ENCODE measurements at regions not wholly inside any gene's neighbourhood (a gene's known extent, or its start where the extent isn't known, plus 50 kb on each side); places are given as distances from the start of the nearest gene placed in this dataset.

DNA sequence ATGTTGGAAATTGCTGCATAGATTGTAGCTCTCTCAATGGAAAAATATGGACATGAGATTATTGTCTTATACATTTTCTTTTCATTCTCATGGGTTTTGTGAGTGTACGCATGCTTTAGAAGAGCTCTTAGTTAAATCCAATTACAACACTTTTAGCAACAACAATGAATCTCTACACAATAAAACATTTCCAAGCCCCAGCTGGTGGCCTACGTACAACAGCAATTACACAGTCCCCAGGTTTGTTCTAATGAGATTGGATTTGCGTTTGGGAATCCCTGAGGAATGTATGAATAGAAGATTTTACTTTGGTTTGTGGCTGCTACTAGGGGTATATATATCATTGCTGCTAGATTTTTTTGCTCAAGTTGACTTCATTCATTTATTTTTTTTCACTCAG, 98.6 kb downstream of the FHDC1 start:
- no peak overlapping the region for H3K4me3 ChIP-seq (ENCODE audit: low read depth, low read length)
- DNase-seq (ENCODE audit: low read depth): no peak
- TF ChIP-seq, protein P1, sequence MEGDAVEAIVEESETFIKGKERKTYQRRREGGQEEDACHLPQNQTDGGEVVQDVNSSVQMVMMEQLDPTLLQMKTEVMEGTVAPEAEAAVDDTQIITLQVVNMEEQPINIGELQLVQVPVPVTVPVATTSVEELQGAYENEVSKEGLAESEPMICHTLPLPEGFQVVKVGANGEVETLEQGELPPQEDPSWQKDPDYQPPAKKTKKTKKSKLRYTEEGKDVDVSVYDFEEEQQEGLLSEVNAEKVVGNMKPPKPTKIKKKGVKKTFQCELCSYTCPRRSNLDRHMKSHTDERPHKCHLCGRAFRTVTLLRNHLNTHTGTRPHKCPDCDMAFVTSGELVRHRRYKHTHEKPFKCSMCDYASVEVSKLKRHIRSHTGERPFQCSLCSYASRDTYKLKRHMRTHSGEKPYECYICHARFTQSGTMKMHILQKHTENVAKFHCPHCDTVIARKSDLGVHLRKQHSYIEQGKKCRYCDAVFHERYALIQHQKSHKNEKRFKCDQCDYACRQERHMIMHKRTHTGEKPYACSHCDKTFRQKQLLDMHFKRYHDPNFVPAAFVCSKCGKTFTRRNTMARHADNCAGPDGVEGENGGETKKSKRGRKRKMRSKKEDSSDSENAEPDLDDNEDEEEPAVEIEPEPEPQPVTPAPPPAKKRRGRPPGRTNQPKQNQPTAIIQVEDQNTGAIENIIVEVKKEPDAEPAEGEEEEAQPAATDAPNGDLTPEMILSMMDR (conservative IDR thresholded peaks at IDR 0.05; ENCODE audit: low read depth, low read length): no peak

DNA sequence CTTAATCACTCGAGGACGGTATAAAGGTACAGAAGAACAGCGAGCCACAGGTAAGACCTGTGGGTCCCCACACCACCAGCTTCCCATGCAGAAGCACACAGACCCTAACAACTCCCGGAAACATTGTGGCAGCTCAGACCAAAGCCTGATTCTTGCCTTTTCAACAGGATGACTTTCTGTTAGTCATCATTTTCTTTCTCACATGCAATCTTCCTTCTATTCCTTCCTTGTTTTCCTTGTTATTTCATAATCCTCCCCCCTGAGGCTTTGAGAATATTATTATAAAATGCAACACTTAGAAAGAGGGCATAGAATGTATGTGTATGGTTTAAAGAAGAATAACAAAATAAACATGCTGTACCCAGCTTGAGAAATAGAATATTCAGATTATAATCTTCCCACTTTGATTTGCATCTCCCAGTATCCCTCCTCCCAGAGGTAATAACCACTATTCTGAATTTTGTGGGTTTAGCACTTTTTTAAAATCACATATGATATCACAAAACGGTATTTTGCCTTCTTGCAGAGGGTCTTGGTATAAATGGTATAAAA, 100.9 kb downstream of the FHDC1 start:
- TF ChIP-seq, protein P1 (conservative IDR thresholded peaks at IDR 0.05; ENCODE audit: low read depth, low read length): no peak
- no peak for DNase-seq (ENCODE audit: low read depth)
- no peak overlapping the region for H3K4me3 ChIP-seq (ENCODE audit: low read depth, low read length)

DNA sequence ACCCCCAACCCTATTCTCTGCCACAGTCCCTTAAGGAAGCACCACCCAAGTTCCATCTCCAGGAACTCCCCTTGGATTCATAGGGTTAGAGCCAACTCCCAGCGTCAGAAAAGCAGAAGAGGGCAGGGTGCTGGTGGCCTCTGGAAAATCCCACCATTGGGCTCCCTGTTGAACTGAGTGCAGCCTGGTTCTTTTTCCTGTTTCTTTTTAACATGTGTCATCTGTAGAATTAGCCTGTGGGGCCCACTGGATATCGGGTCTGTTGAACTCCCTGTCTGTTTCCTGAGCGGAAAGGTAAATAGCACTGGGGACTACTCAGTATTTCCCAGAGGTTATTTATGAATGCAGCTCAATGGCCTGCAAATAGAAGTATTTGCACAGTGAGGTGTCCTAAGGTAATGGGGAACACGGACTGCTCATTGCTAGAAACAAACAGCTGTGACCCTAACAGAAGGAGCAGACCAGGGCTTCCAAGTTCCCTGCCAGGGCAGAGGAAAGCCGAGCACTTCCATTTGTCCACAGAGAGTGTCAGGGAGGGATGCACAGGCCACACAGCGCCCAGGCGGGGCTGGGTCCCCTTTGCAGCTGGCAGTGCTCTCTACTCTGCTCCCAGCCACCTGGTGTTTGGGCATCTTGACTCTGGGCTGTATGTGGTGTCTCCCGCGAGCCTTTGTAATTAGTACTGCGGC, 102.6 kb downstream of the FHDC1 start:
- no peak for DNase-seq (ENCODE audit: low read depth)
- TF ChIP-seq, protein P1 (conservative IDR thresholded peaks at IDR 0.05; ENCODE audit: low read depth, low read length): no peak
- H3K4me3 ChIP-seq (ENCODE audit: low read depth, low read length): no peak overlapping the region

DNA sequence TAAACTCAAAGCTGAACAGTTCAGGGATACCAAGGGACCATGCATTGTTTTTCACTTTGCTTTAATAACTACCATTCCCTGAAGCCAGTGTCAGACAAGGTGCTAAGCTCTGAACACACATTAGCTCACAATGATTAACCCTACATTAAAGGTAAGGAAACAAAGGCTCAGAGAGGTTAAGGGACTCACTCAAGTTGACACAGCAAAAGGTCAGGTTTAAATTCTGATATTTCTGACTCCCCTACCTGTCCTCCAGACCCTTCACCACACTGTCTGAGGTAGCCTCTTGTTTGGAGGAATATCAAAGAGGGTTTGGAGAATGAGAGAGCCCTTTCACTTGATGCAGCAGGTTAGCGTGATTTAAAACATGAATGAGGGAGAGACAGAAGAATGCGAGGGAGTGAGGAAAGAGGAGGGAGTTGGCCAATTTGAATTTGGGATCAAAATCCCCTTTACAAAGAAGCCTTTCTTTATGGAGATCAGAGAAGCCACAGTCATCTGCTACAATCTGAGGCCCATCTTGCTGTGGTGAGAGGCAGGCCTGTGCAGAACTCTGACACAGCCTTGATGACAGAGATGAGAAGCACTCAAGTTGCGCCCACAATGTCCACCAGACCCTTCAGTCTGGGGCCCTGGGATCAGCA, 103.5 kb downstream of the FHDC1 start:
- TF ChIP-seq, protein P1 (conservative IDR thresholded peaks at IDR 0.05; ENCODE audit: low read depth, low read length): no peak
- DNase-seq (ENCODE audit: low read depth): no peak
- no peak overlapping the region for H3K4me3 ChIP-seq (ENCODE audit: low read depth, low read length)

DNA sequence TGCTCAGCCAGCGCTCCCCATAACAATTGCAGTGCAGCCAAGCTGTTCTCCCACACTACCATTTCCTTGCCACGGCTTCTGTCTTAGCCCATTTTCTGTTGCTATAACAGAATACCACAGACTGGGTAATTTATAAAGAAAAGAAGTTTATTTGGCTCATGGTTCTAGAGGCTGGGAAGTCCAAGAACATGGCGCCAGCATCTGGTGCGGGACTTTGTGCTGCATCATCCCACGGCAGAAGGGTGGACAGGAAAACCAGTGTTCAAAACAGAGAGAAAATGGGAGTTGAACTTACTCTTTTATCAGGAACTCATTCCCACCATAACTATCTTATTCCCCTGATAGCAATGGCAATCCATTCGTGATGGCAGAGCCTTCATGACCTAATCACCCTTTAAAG, 104.6 kb downstream of the FHDC1 start:
- TF ChIP-seq, protein P1 (conservative IDR thresholded peaks at IDR 0.05; ENCODE audit: low read depth, low read length): no peak
- no peak overlapping the region for H3K4me3 ChIP-seq (ENCODE audit: low read depth, low read length)
- DNase-seq (ENCODE audit: low read depth): no peak

DNA sequence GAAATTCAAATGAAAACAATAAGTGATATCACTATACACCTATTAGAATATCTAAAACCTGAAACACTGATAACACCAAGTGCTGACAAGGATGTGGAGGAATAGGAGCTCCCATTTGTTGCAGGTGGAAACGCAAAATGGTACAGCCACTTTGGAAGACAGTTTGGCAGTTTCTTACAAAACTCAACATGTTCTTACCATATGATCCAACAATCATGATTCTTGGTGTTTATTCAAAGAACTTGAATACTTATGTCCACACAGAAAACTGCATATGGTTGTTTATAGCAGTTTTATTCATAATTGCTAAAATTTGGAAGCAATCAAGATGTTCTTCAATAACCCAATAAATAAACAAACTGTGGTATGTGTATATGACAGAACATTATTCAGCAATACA, 107.9 kb downstream of the FHDC1 start:
- H3K4me3 ChIP-seq (ENCODE audit: low read depth, low read length): no peak overlapping the region
- no peak for DNase-seq (ENCODE audit: low read depth)
- TF ChIP-seq, protein P1 (conservative IDR thresholded peaks at IDR 0.05; ENCODE audit: low read depth, low read length): no peak

Data from epithelial cell of proximal tubule (primary cell).